Calu3 (cell line): ENCODE measurements at regions not wholly inside any gene's neighbourhood (a gene's known extent, or its start where the extent isn't known, plus 50 kb on each side); places are given as distances from the start of the nearest gene placed in this dataset.

Experiments used
- BruUV-seq: library from RNA; stranded (reverse); fragments of 400-500 nt; replicated peaks from 2 replicates; lab custom pipeline; 2021; lab: Mats Ljungman, UMichigan
- CTCF ChIA-PET: fragments of 300-600 bp; sonication (Branson Sonifier 250); formaldehyde crosslinking; loops from one replicate; lab custom pipeline; 2022; ENCODE audit warnings: antibody characterized with exemption; lab: Charles Lee
- DNase-seq: peaks from one replicate; pipeline ENCODE4 v3.0.0; 2022
- H3K27ac Mint-ChIP-seq: one replicate; pipeline ENCODE4 v1.8.0; 2022; ENCODE audit warnings: mixed read lengths; ENCODE audit not compliant: unreplicated experiment
- H3K27me3 Mint-ChIP-seq: one replicate; pipeline ENCODE4 v1.8.0; 2022; ENCODE audit warnings: mixed read lengths; ENCODE audit not compliant: unreplicated experiment
- H3K36me3 Mint-ChIP-seq: one replicate; pipeline ENCODE4 v1.8.0; 2022; ENCODE audit warnings: mild to moderate bottlenecking, moderate library complexity, mixed read lengths; ENCODE audit not compliant: insufficient read depth, unreplicated experiment
- H3K4me1 Mint-ChIP-seq: one replicate; pipeline ENCODE4 v1.8.0; 2022; ENCODE audit warnings: mild to moderate bottlenecking, low read depth, mixed read lengths; ENCODE audit not compliant: unreplicated experiment
- H3K4me3 Mint-ChIP-seq: one replicate; pipeline ENCODE4 v1.8.0; 2022; ENCODE audit warnings: mild to moderate bottlenecking, low read depth, moderate library complexity, mixed read lengths; ENCODE audit not compliant: unreplicated experiment
- H3K9me3 Mint-ChIP-seq: one replicate; pipeline ENCODE4 v1.8.0; 2022; ENCODE audit warnings: low read depth, mixed read lengths; ENCODE audit not compliant: unreplicated experiment
- intact Hi-C: fragments of 100-400 bp; cut with micrococcal nuclease; formaldehyde crosslinking; loops from one replicate; pipeline ENCODE4 v1.10.0; 2022; ENCODE audit not compliant: unreplicated experiment
- TF ChIP-seq, protein P1 (sequence below): fragments of 200-600 bp; IDR thresholded peaks from one replicate; pipeline ENCODE4 v1.8.0; 2022; ENCODE audit warnings: antibody characterized with exemption; ENCODE audit not compliant: unreplicated experiment

GRCh38 chr7:36014961-36015360 is 138.1 kb upstream of the EEPD1 start:
- Mint-ChIP-seq H3K27ac (no peak overlapping the region), H3K4me3 (no peak overlapping the region), H3K27me3 (no peaks in the 10 kb centered on the region), H3K36me3 (no peaks in the 10 kb centered on the region), H3K9me3 (no peaks in the 10 kb centered on the region), H3K4me1 (no peaks in the 10 kb centered on the region)
- TF ChIP-seq, protein P1, sequence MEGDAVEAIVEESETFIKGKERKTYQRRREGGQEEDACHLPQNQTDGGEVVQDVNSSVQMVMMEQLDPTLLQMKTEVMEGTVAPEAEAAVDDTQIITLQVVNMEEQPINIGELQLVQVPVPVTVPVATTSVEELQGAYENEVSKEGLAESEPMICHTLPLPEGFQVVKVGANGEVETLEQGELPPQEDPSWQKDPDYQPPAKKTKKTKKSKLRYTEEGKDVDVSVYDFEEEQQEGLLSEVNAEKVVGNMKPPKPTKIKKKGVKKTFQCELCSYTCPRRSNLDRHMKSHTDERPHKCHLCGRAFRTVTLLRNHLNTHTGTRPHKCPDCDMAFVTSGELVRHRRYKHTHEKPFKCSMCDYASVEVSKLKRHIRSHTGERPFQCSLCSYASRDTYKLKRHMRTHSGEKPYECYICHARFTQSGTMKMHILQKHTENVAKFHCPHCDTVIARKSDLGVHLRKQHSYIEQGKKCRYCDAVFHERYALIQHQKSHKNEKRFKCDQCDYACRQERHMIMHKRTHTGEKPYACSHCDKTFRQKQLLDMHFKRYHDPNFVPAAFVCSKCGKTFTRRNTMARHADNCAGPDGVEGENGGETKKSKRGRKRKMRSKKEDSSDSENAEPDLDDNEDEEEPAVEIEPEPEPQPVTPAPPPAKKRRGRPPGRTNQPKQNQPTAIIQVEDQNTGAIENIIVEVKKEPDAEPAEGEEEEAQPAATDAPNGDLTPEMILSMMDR = no peak
- intact Hi-C loops = no loop called here
- no peak for DNase-seq
- CTCF ChIA-PET = interaction anchor here (0.6 kb wide), 1 partner anchor 337 kb away, joined by 5 read pairs; no protein-coding TSS in a partner anchor
- no TSS peak for BruUV-seq

DNA sequence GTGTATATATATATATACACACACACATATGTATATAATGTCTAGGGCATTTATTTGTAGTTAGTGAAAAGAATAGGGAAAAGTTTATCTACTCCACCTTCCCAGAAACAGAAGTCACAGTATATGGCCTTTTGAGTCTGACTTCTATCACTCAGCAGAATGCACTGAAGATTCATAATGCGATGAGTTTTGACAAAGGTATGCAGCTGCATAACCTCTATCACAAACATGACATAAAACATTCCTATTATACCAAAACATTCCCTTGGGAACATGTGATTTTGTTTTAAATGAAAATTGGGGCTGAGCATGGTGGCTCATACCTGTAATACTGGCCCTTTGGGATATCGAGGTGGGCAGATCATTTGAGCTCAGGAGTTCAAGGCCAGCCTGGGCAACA is 137.3 kb upstream of the EEPD1 start:
- intact Hi-C loops = no loop called here
- H3K36me3 Mint-ChIP-seq = no peaks in the 10 kb centered on the region
- H3K4me1 Mint-ChIP-seq = no peaks in the 10 kb centered on the region
- H3K9me3 Mint-ChIP-seq = no peaks in the 10 kb centered on the region
- no peak overlapping the region for H3K4me3 Mint-ChIP-seq
- no TSS peak for BruUV-seq
- H3K27ac Mint-ChIP-seq = no peak overlapping the region
- CTCF ChIA-PET = interaction anchor here (0.5 kb wide), 1 partner anchor 980 kb away, joined by 3 read pairs; no protein-coding TSS in a partner anchor
- TF ChIP-seq, protein P1 = no peak
- DNase-seq = no peak
- no peaks in the 10 kb centered on the region for H3K27me3 Mint-ChIP-seq

DNA sequence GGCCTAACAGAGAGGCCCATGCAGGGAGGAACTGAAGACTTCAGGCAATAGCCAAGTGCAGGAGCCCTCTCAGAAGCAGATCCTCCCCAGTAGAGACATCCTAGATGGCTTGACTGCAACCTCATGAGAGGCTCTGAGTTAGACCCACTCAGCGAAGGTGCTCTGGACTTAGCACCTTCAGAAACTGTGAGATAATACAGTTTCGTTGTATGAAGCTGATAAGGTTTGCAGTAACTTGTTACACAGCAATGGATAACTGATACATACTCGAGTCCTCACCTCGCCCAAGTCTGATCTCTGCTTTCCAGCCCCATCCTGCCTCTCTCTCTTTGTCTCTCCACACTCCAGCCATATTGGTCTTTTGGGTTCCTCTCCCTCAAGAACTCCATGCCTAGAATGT is 136.4 kb upstream of the EEPD1 start:
- Mint-ChIP-seq H3K27ac (no peak overlapping the region), H3K4me3 (no peak overlapping the region), H3K27me3 (no peaks in the 10 kb centered on the region), H3K9me3 (no peaks in the 10 kb centered on the region), H3K4me1 (no peaks in the 10 kb centered on the region), H3K36me3 (no peaks in the 10 kb centered on the region)
- CTCF ChIA-PET = no interaction called here
- no peak for DNase-seq
- TF ChIP-seq, protein P1 = no peak
- intact Hi-C loops = no loop called here
- BruUV-seq = no TSS peak

DNA sequence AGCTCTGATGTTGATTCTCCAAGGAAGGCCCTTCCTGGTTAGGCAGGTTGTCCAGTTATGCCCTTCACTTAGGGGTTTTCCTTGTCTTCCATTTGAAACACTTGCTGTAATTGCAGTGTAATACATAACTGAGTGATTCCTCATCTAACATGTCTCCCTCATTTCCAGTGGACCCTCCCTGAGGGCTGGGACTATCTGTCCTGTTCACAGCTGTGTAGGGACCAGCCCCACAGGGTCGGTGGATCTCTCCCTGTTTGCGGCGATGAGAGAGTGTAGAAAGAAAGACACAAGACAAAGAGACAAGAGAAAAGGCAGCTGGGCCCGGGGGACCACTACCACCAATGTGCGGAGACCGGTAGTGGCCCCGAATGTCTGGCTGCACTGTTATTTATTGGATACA is 135.9 kb upstream of the EEPD1 start:
- Mint-ChIP-seq H3K36me3 (no peaks in the 10 kb centered on the region), H3K4me1 (no peaks in the 10 kb centered on the region), H3K9me3 (no peaks in the 10 kb centered on the region), H3K27ac (no peak overlapping the region), H3K27me3 (no peaks in the 10 kb centered on the region), H3K4me3 (no peak overlapping the region)
- intact Hi-C loops = no loop called here
- TF ChIP-seq, protein P1 = no peak
- no peak for DNase-seq
- CTCF ChIA-PET = no interaction called here
- BruUV-seq = no TSS peak
